A673 (cell line): ENCODE measurements at regions not wholly inside any gene's neighbourhood (a gene's known extent, or its start where the extent isn't known, plus 50 kb on each side); places are given as distances from the start of the nearest gene placed in this dataset.

Source experiments
- BruUV-seq: library from RNA; stranded (reverse); fragments of 400-500 nt; replicated peaks from 2 replicates; lab custom pipeline; 2021; lab: Mats Ljungman, UMichigan
- CTCF ChIA-PET: fragments of 300-600 bp; sonication (Branson Sonifier 250); formaldehyde crosslinking; loops from one replicate; lab custom pipeline; 2022; ENCODE audit warnings: antibody characterized with exemption; lab: Charles Lee
- POLR2A ChIA-PET: fragments of 300-600 bp; sonication (Branson Sonifier 250); formaldehyde crosslinking; loops from one replicate; lab custom pipeline; 2022; ENCODE audit warnings: antibody characterized with exemption; ENCODE audit not compliant: low non-redundant PET; lab: Charles Lee
- DNase-seq: peaks from one replicate; pipeline ENCODE4 v3.0.0-alpha.2; 2015; ENCODE audit warnings: low spot score
- H3K27ac ChIP-seq: fragments of 200-600 bp; sonication (generic); 2 replicates; pipeline ENCODE4 v1.5.1; 2016; ENCODE audit warnings: mixed run types, low read depth, mild to moderate bottlenecking, mixed read lengths, antibody characterized with exemption, low read length; ENCODE audit not compliant: poor library complexity, severe bottlenecking
- H3K27me3 ChIP-seq: fragments of 200-600 bp; sonication (generic); replicated peaks from 2 replicates; pipeline ENCODE4 v1.6.1; 2017; ENCODE audit warnings: mixed run types, low read depth, mild to moderate bottlenecking, mixed read lengths, antibody characterized with exemption, low read length; ENCODE audit not compliant: insufficient read depth, poor library complexity
- H3K36me3 ChIP-seq: fragments of 200-600 bp; sonication (generic); 2 replicates; pipeline ENCODE4 v1.6.1; 2016; ENCODE audit warnings: mixed run types, mild to moderate bottlenecking, mixed read lengths, antibody characterized with exemption, low read length; ENCODE audit not compliant: insufficient read depth, poor library complexity, severe bottlenecking
- H3K4me1 ChIP-seq: fragments of 200-600 bp; sonication (generic); 2 replicates; pipeline ENCODE4 v1.6.1; 2017; ENCODE audit warnings: mixed run types, mild to moderate bottlenecking, mixed read lengths, antibody characterized with exemption, low read length; ENCODE audit not compliant: insufficient read depth, poor library complexity, severe bottlenecking
- H3K4me3 ChIP-seq: fragments of 200-600 bp; sonication (generic); 2 replicates; pipeline ENCODE4 v1.5.1; 2016; ENCODE audit warnings: low read depth, mixed run types, mild to moderate bottlenecking, mixed read lengths, low read length; ENCODE audit not compliant: poor library complexity, severe bottlenecking
- H3K9me3 ChIP-seq: fragments of 200-600 bp; sonication (generic); 2 replicates; pipeline ENCODE4 v1.6.1; 2016; ENCODE audit warnings: mixed run types, low read depth, mild to moderate bottlenecking, mixed read lengths, antibody characterized with exemption, low read length; ENCODE audit not compliant: poor library complexity, severe bottlenecking
- EZH2 ChIP-seq: fragments of 200-600 bp; sonication (generic); IDR thresholded peaks from 2 replicates; pipeline ENCODE4 v1.6.1; 2017; ENCODE audit warnings: borderline replicate concordance, low read depth, mild to moderate bottlenecking, mixed read lengths, antibody characterized with exemption, low read length; ENCODE audit not compliant: poor library complexity, severe bottlenecking
- intact Hi-C: fragments of 100-400 bp; cut with micrococcal nuclease; formaldehyde crosslinking; loops from one replicate; pipeline ENCODE4 v1.10.0; 2022; ENCODE audit not compliant: unreplicated experiment
- TF ChIP-seq, protein P1 (sequence below): fragments of 300-800, 200-600 bp; sonication (generic); conservative IDR thresholded peaks from 2 replicates; pipeline ENCODE4 v1.5.1; 2017; ENCODE audit warnings: low read depth, mild to moderate bottlenecking, antibody characterized with exemption, low read length, moderate library complexity, mixed read lengths

DNA sequence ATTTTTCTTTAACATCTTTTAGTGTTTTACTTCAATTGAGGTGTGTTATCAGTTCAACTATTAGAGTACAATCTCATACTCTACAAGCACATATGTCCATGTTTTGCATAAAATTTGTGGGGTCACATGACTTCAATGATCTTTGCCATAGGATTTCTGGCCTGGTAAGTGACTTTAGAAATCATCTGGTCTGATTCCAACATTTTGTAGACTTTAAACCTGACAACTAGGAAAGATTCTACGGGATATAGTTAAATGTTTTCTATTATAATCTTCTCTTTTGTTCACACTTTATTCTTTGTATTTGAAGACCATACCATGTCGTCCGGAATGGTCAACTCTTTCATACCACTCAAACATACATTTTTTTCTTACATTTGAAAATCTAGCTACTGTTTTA lies 62.0 kb upstream of the NEUROD1 start:
- H3K27me3 ChIP-seq, result no peaks in the 10 kb centered on the region
- no TSS peak for BruUV-seq
- no peak overlapping the region for H3K27ac ChIP-seq
- TF ChIP-seq, protein P1, sequence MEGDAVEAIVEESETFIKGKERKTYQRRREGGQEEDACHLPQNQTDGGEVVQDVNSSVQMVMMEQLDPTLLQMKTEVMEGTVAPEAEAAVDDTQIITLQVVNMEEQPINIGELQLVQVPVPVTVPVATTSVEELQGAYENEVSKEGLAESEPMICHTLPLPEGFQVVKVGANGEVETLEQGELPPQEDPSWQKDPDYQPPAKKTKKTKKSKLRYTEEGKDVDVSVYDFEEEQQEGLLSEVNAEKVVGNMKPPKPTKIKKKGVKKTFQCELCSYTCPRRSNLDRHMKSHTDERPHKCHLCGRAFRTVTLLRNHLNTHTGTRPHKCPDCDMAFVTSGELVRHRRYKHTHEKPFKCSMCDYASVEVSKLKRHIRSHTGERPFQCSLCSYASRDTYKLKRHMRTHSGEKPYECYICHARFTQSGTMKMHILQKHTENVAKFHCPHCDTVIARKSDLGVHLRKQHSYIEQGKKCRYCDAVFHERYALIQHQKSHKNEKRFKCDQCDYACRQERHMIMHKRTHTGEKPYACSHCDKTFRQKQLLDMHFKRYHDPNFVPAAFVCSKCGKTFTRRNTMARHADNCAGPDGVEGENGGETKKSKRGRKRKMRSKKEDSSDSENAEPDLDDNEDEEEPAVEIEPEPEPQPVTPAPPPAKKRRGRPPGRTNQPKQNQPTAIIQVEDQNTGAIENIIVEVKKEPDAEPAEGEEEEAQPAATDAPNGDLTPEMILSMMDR, result no peak
- no peak for TF ChIP-seq EZH2
- no peak for DNase-seq
- H3K9me3 ChIP-seq, result peaks cover 7% of the 10 kb centered on the region
- no peaks in the 10 kb centered on the region for H3K36me3 ChIP-seq
- peaks cover 24% of the 10 kb centered on the region for H3K4me1 ChIP-seq
- no peak overlapping the region for H3K4me3 ChIP-seq
- POLR2A ChIA-PET, result no interaction called here
- intact Hi-C loops, result loop anchor here (2.0 to 5.0 kb wide), 2 partner anchors 212 to 835 kb away; no protein-coding TSS in a partner anchor
- CTCF ChIA-PET, result interaction anchor here (0.9 to 1.3 kb wide), 5 partner anchors 27 to 1238 kb away, joined by 3 to 8 read pairs (median 4); no protein-coding TSS in a partner anchor

- no peak overlapping the region for H3K4me3 ChIP-seq
- TF ChIP-seq EZH2, result no peak
- TF ChIP-seq, protein P1, result peak; percentile 86
- peaks cover 24% of the 10 kb centered on the region for H3K4me1 ChIP-seq
- H3K27ac ChIP-seq, result peak overlapping the region; percentile 22
- no TSS peak for BruUV-seq
- intact Hi-C loops, result loop anchor here (1.0 to 5.0 kb wide), 4 partner anchors 161 to 834 kb away; no protein-coding TSS in a partner anchor
- H3K9me3 ChIP-seq, result peaks cover 12% of the 10 kb centered on the region
- POLR2A ChIA-PET, result no interaction called here
- CTCF ChIA-PET, result interaction anchor here (0.5 to 1.3 kb wide), 6 partner anchors 28 to 1237 kb away, joined by 3 to 8 read pairs (median 4); no protein-coding TSS in a partner anchor
- DNase-seq, result peak; percentile 83
- H3K27me3 ChIP-seq, result no peaks in the 10 kb centered on the region
- H3K36me3 ChIP-seq, result no peaks in the 10 kb centered on the region
Observed at GRCh38 chr2:181742922-181743722, 62.8 kb upstream of the NEUROD1 start.

- no peaks in the 10 kb centered on the region for H3K27me3 ChIP-seq
- H3K4me1 ChIP-seq, result peaks cover 24% of the 10 kb centered on the region
- CTCF ChIA-PET, result no interaction called here
- H3K36me3 ChIP-seq, result no peaks in the 10 kb centered on the region
- intact Hi-C loops, result loop anchor here (1.0 to 5.0 kb wide), 4 partner anchors 161 to 834 kb away; no protein-coding TSS in a partner anchor
- H3K27ac ChIP-seq, result peak overlapping the region; percentile 22
- no TSS peak for BruUV-seq
- DNase-seq, result no peak
- H3K4me3 ChIP-seq, result no peak overlapping the region
- POLR2A ChIA-PET, result no interaction called here
- peaks cover 12% of the 10 kb centered on the region for H3K9me3 ChIP-seq
- no peak for TF ChIP-seq EZH2
- TF ChIP-seq, protein P1, result no peak
Observed at GRCh38 chr2:181743723-181744031, 63.4 kb upstream of the NEUROD1 start.
